Naive thymus-derived CD4-positive, alpha-beta T cell (primary cell): ENCODE measurements at regions not wholly inside any gene's neighbourhood (a gene's known extent, or its start where the extent isn't known, plus 50 kb on each side); places are given as distances from the start of the nearest gene placed in this dataset.
"Not testable (repeated sequence)": the region's sequence is repeated elsewhere in the genome, so short reads cannot be mapped to it uniquely, and the experiment has no call there.

ENCODE experiments used
- ATAC-seq: fragments of 150-1000 bp; cut with Tn5 transposase; 2 replicates; pipeline ENCODE4 v1.10.0; 2021; ENCODE audit warnings: mild to moderate bottlenecking, moderate library complexity
- CTCF ChIA-PET: fragments of 350-600 bp; sonication (Branson Sonifier 250); formaldehyde crosslinking; loops from one replicate; lab custom pipeline; 2021; ENCODE audit warnings: antibody characterized with exemption; lab: Charles Lee
- POLR2A ChIA-PET: fragments of 350-600 bp; sonication (Branson Sonifier 250); formaldehyde crosslinking; loops from one replicate; lab custom pipeline; 2021; ENCODE audit warnings: antibody characterized with exemption, inconsistent platforms; lab: Charles Lee
- DNase-seq, 9 donors: peaks; one replicate each; pipeline versions ENCODE4 v3.0.0 to v3.0.0-alpha.2; 2020 to 2022; ENCODE audit warnings: mixed read lengths in 1 of 9
- H3K27ac ChIP-seq: one replicate; pipeline ENCODE4 v1.7.0; 2013; ENCODE audit warnings: mild to moderate bottlenecking, low read depth, low read length, moderate library complexity
- H3K27me3 ChIP-seq, 2 donors: one replicate each; pipeline ENCODE4 v1.7.0; 2013; ENCODE audit warnings: low read length in 2 of 2, mild to moderate bottlenecking in 2 of 2, moderate library complexity in 2 of 2; ENCODE audit not compliant: control insufficient read depth in 2 of 2, insufficient read depth in 2 of 2
- H3K36me3 ChIP-seq, 3 experiments: 1 replicate in 2 of 3; 2 replicates in 1 of 3; pipeline ENCODE4 v1.7.0; 2013; ENCODE audit warnings: low read length in 3 of 3, mild to moderate bottlenecking in 3 of 3, moderate library complexity in 1 of 3; ENCODE audit not compliant: insufficient read depth in 3 of 3, control insufficient read depth in 2 of 3
- H3K4me1 ChIP-seq, 2 donors: one replicate each; pipeline ENCODE4 v1.7.0; 2013; ENCODE audit warnings: low read length in 2 of 2, mild to moderate bottlenecking in 2 of 2, moderate library complexity in 1 of 2; ENCODE audit not compliant: control insufficient read depth in 2 of 2, insufficient read depth in 2 of 2
- H3K4me3 ChIP-seq: 2 replicates; pipeline ENCODE4 v1.7.0; 2013; ENCODE audit warnings: mild to moderate bottlenecking, low read length
- H3K9me3 ChIP-seq, 3 experiments: 1 replicate in 2 of 3; 2 replicates in 1 of 3; pipeline ENCODE4 v1.7.0; 2013; ENCODE audit warnings: low read length in 3 of 3; ENCODE audit not compliant: control insufficient read depth in 2 of 3
- H3K27ac Mint-ChIP-seq, 9 donors: one replicate each; pipeline ENCODE4 v1.8.0; 2020 to 2022; ENCODE audit warnings: mixed read lengths in 9 of 9, mild to moderate bottlenecking in 8 of 9, moderate library complexity in 5 of 9, inconsistent platforms in 2 of 9
- H3K27me3 Mint-ChIP-seq, 5 donors: one replicate each; pipeline ENCODE4 v1.8.0; 2021 to 2022; ENCODE audit warnings: mixed read lengths in 5 of 5, mild to moderate bottlenecking in 1 of 5
- H3K36me3 Mint-ChIP-seq, 5 donors: one replicate each; pipeline ENCODE4 v1.8.0; 2020 to 2022; ENCODE audit warnings: mixed read lengths in 5 of 5, mild to moderate bottlenecking in 3 of 5, inconsistent platforms in 1 of 5
- H3K4me1 Mint-ChIP-seq, 7 donors: one replicate each; pipeline ENCODE4 v1.8.0; 2020 to 2022; ENCODE audit warnings: mixed read lengths in 7 of 7, mild to moderate bottlenecking in 3 of 7, inconsistent platforms in 1 of 7
- H3K4me3 Mint-ChIP-seq, 10 donors: one replicate each; pipeline ENCODE4 v1.8.0; 2020 to 2022; ENCODE audit warnings: mild to moderate bottlenecking in 10 of 10, mixed read lengths in 10 of 10, moderate library complexity in 6 of 10, inconsistent platforms in 2 of 10
- H3K9me3 Mint-ChIP-seq, 11 donors: one replicate each; pipeline ENCODE4 v1.8.0; 2020 to 2022; ENCODE audit warnings: mixed read lengths in 11 of 11, mild to moderate bottlenecking in 4 of 11, inconsistent platforms in 1 of 11, moderate library complexity in 1 of 11
- intact Hi-C, 2 donors: fragments of 100-400 bp; cut with micrococcal nuclease; formaldehyde crosslinking; loops; one replicate each; pipeline ENCODE4 v1.15.1; 2023

DNA sequence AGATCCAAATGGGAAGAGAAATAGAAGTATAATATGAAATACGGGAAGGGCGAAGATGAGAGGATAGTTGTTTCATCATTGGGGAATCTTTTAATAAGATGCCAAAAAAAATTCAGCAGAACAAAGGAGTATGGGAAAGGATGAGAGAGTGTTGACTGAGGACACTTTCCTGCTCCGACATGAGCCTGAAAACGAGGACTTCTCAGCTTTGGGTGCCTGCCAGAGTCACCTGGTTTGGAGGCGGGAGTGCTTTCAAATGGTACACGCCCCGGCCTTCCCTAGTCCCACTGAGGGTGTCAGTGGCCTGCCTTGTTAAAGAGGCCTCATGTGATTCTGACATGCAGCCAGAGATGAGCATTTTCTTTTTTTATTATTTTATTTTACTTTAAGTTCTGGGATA is 250.9 kb downstream of the ANKRD60 start:
- ChIA-PET CTCF (no interaction called here), POLR2A (no interaction called here)
- H3K4me3 Mint-ChIP-seq: no peak overlapping the region
- Histone ChIP-seq H3K27ac (no peak overlapping the region), H3K36me3 (no peaks in the 10 kb centered on the region), H3K4me1 (no peaks in the 10 kb centered on the region), H3K27me3 (no peaks in the 10 kb centered on the region), H3K4me3 (no peak overlapping the region), H3K9me3 (no peaks in the 10 kb centered on the region)
- ATAC-seq: no peak
- H3K27me3 Mint-ChIP-seq: peaks cover 0 to 8% (median 0%) of the 10 kb centered on the region in 5 donors
- no peak for DNase-seq
- peaks cover 0 to 8% (median 1%) of the 10 kb centered on the region in 11 donors for H3K9me3 Mint-ChIP-seq
- H3K27ac Mint-ChIP-seq: no peak overlapping the region
- peaks cover 0 to 4% (median 0%) of the 10 kb centered on the region in 7 donors for H3K4me1 Mint-ChIP-seq
- intact Hi-C loops: no loop called here
- no peaks in the 10 kb centered on the region for H3K36me3 Mint-ChIP-seq

DNA sequence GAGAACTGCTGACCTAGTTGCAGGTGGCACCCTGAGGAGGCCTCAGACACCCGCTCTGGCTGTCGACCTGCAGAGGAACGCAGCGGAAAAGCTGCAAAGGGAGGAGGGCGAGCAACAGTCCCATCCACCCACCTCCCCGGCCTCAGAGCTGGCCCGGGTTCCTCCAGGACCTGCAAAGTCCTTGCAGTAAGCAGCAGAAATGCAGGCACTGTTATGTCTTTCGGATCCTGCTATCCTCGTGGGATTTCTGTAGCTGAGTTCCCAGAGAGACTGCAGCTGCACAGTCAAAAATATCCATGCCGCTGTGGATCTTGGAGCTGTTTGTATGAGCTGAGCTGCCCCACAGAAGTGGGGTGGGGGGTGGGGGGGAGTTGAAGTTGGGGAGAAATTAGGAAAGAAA is 251.3 kb downstream of the ANKRD60 start:
- no peaks in the 10 kb centered on the region for H3K4me1 ChIP-seq
- Mint-ChIP-seq H3K36me3 (no peaks in the 10 kb centered on the region), H3K4me3 (no peak overlapping the region), H3K4me1 (peaks cover 0 to 4% (median 0%) of the 10 kb centered on the region in 7 donors), H3K27ac (peak overlapping the region in 1 of 9 donors; percentile 11), H3K27me3 (peaks cover 0 to 8% (median 0%) of the 10 kb centered on the region in 5 donors), H3K9me3 (peaks cover 0 to 8% (median 1%) of the 10 kb centered on the region in 11 donors)
- ChIA-PET CTCF (no interaction called here), POLR2A (no interaction called here)
- H3K27ac ChIP-seq: no peak overlapping the region
- H3K9me3 ChIP-seq: no peaks in the 10 kb centered on the region
- no peak overlapping the region for H3K4me3 ChIP-seq
- no peaks in the 10 kb centered on the region for H3K36me3 ChIP-seq
- no peak for ATAC-seq
- intact Hi-C loops: no loop called here
- H3K27me3 ChIP-seq: no peaks in the 10 kb centered on the region
- no peak for DNase-seq

DNA sequence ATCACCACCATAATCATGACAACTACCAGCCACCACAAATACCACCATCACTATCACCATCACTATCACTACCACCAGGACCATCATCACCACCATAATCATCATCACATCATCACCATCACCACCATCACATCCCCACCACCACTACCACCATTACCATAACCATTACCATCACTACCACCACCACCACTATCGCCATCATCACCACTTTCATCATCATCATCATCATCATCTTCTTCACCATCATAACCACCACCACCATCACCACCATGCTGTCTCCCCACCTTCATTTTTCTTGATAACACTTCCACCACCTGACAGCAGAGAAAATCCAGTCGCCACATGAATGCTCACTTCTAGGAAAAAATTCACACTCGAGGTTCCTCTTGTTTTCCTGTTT is 253.6 kb downstream of the ANKRD60 start:
- Mint-ChIP-seq H3K4me3 (no peak overlapping the region), H3K4me1 (peaks cover 0 to 4% (median 0%) of the 10 kb centered on the region in 7 donors)

DNA sequence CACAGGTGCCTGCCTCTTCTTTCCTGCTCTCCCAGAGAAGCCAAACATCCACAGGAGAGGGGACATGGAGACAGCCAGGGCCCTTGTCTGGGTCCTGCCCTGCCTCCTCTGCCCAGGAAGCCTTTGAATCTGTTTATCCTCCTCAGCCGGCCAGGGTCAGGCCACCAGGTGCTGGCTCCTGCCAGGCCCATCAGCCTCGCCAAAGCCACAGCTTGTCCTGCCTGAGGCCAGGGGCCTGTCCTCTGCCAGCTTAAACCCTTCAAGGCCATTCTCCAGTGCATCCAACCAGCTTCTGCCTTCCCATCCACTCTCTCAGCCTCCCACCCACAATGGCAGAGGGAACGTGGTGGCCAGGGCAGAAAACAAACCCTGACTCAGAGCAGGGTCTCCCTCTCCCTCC is 254.6 kb downstream of the ANKRD60 start:
- DNase-seq (no peak), ATAC-seq (no peak)
- no peaks in the 10 kb centered on the region for H3K36me3 Mint-ChIP-seq
- peaks cover 0 to 16% (median 6%) of the 10 kb centered on the region in 5 donors for H3K27me3 Mint-ChIP-seq
- H3K4me3 Mint-ChIP-seq: no peak overlapping the region
- CTCF ChIA-PET: no interaction called here
- H3K9me3 Mint-ChIP-seq: peaks cover 0 to 8% (median 1%) of the 10 kb centered on the region in 11 donors
- Histone ChIP-seq H3K27me3 (no peaks in the 10 kb centered on the region), H3K9me3 (no peaks in the 10 kb centered on the region), H3K27ac (no peak overlapping the region), H3K36me3 (no peaks in the 10 kb centered on the region), H3K4me1 (no peaks in the 10 kb centered on the region), H3K4me3 (no peak overlapping the region)
- intact Hi-C loops: no loop called here
- POLR2A ChIA-PET: no interaction called here
- H3K27ac Mint-ChIP-seq: no peak overlapping the region
- peaks cover 0 to 4% (median 0%) of the 10 kb centered on the region in 7 donors for H3K4me1 Mint-ChIP-seq

More for the DNA sequence above, 253.6 kb downstream of the ANKRD60 start:
- ChIA-PET POLR2A (no interaction called here), CTCF (no interaction called here)
- no peak overlapping the region for H3K4me3 ChIP-seq
- intact Hi-C loops: no loop called here
- no peaks in the 10 kb centered on the region for H3K27me3 ChIP-seq
- no peaks in the 10 kb centered on the region for H3K9me3 ChIP-seq
- peak overlapping the region in 1 of 9 donors; percentile 2 for H3K27ac Mint-ChIP-seq
- H3K9me3 Mint-ChIP-seq: peaks cover 0 to 8% (median 1%) of the 10 kb centered on the region in 11 donors
- H3K4me1 ChIP-seq: no peaks in the 10 kb centered on the region
- H3K36me3 Mint-ChIP-seq: no peaks in the 10 kb centered on the region
- no peak overlapping the region for H3K27ac ChIP-seq
- ATAC-seq (no peak), DNase-seq (no peak)
- H3K27me3 Mint-ChIP-seq: peaks cover 0 to 9% (median 0%) of the 10 kb centered on the region in 5 donors
- H3K36me3 ChIP-seq: no peaks in the 10 kb centered on the region

DNA sequence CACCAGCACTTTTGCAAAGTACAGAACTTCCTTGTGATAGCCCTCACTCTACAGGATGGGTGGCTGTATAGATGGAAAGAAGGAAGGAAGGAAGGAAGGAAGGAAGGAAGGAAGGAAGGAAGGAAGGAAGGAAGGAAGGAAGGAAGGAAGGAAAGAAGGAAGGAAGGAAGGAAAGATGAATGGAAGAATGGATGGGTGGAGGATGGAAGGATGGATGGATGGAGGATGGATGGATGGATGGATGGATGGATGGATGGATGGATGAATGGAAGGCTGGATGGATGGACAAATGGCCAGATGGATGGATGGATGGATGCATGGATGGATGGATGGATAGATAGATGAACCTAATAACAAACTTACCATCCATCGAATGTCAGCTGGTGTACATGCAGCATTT is 256.9 kb downstream of the ANKRD60 start:
- H3K27me3 Mint-ChIP-seq: peaks cover 0 to 30% (median 13%) of the 10 kb centered on the region in 5 donors
- not testable (repeated sequence) for DNase-seq, H3K9me3 Mint-ChIP-seq

DNA sequence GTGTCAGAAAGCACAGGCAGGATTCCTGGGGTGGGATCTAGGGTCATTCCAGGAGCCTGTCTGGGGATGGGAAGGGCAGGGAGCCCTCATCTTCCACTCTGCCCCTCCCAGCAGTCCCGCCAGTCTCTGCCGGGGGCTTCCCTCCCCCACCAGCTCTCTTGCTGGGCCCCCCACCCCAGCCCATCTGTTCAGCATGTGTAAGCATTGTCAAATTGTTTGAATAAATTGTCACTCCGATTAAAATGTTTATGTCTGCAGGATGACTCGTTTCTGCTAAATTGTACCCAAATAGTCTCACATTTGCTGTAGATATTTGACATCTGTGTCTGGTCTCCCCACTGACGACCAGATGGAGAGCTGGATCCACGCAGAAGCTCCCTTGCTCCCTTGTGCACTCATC is 257.6 kb downstream of the ANKRD60 start:
- Histone ChIP-seq H3K27me3 (no peaks in the 10 kb centered on the region), H3K36me3 (no peaks in the 10 kb centered on the region), H3K27ac (no peak overlapping the region), H3K4me1 (no peaks in the 10 kb centered on the region), H3K9me3 (no peaks in the 10 kb centered on the region), H3K4me3 (no peak overlapping the region)
- ATAC-seq (no peak), DNase-seq (no peak)
- intact Hi-C loops: no loop called here
- Mint-ChIP-seq H3K36me3 (no peaks in the 10 kb centered on the region), H3K9me3 (peaks cover 0 to 8% (median 1%) of the 10 kb centered on the region in 11 donors), H3K4me1 (peaks cover 0 to 4% (median 0%) of the 10 kb centered on the region in 7 donors), H3K27me3 (peaks cover 0 to 26% (median 14%) of the 10 kb centered on the region in 5 donors), H3K4me3 (no peak overlapping the region), H3K27ac (no peak overlapping the region)
- CTCF ChIA-PET: no interaction called here
- POLR2A ChIA-PET: no interaction called here

More for the DNA sequence above, 256.9 kb downstream of the ANKRD60 start:
- H3K36me3 Mint-ChIP-seq, intact Hi-C loops, H3K4me3 ChIP-seq, H3K4me1 Mint-ChIP-seq, H3K27me3 ChIP-seq, H3K36me3 ChIP-seq, POLR2A ChIA-PET, CTCF ChIA-PET, H3K4me1 ChIP-seq, H3K9me3 ChIP-seq, H3K4me3 Mint-ChIP-seq, ATAC-seq, H3K27ac ChIP-seq: not testable (repeated sequence)
- peak overlapping the region in 1 of 9 donors; percentile 32 for H3K27ac Mint-ChIP-seq

DNA sequence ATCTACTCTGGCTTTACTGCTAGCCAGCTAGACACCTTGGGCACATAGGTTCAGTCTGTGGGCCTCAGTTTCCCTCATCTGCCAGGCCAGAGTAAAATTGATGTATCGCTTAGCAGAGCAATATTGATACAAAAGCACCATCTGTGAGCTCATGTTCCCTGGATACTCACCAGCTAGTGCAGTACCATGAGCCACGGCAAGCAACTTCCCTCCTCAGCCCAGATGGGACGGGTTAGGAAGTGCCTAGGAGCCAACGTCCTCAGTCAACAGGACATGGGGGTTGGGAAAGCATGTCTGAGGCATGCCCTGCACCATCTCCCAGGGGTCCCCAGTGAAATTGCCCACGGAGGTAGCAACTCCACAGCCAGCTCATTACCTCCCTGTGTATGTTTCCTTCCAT is 258.3 kb downstream of the ANKRD60 start:
- Histone ChIP-seq H3K9me3 (no peaks in the 10 kb centered on the region), H3K4me1 (no peaks in the 10 kb centered on the region), H3K27me3 (no peaks in the 10 kb centered on the region), H3K36me3 (no peaks in the 10 kb centered on the region), H3K27ac (no peak overlapping the region), H3K4me3 (no peak overlapping the region)
- POLR2A ChIA-PET: no interaction called here
- CTCF ChIA-PET: no interaction called here
- H3K36me3 Mint-ChIP-seq: no peaks in the 10 kb centered on the region
- peaks cover 0 to 7% (median 1%) of the 10 kb centered on the region in 11 donors for H3K9me3 Mint-ChIP-seq
- no peak overlapping the region for H3K27ac Mint-ChIP-seq
- H3K4me1 Mint-ChIP-seq: peaks cover 0 to 4% (median 0%) of the 10 kb centered on the region in 7 donors
- H3K27me3 Mint-ChIP-seq: peaks cover 0 to 28% (median 15%) of the 10 kb centered on the region in 5 donors
- no peak for DNase-seq
- intact Hi-C loops: no loop called here
- ATAC-seq: no peak
- no peak overlapping the region for H3K4me3 Mint-ChIP-seq
